NCI-H2227 treated with DMSO at 0.1 percent for 48 hours (cell line): ENCODE measurements at regions not wholly inside any gene's neighbourhood (a gene's known extent, or its start where the extent isn't known, plus 50 kb on each side); places are given as distances from the start of the nearest gene placed in this dataset.
"Not testable (repeated sequence)": the region's sequence is repeated elsewhere in the genome, so short reads cannot be mapped to it uniquely, and the experiment has no call there.

Source experiments
- DNase-seq: peaks from one replicate; lab custom pipeline; 2025; lab: John Stamatoyannopoulos, UW

GRCh38 chr22:23460517-23461031 lies 119.5 kb downstream of the IGLL1 start:
- not testable (repeated sequence) for DNase-seq

- not testable (repeated sequence) for DNase-seq
These were observed 120.2 kb downstream of the IGLL1 start for GRCh38 chr22:23459645-23460516.

DNA sequence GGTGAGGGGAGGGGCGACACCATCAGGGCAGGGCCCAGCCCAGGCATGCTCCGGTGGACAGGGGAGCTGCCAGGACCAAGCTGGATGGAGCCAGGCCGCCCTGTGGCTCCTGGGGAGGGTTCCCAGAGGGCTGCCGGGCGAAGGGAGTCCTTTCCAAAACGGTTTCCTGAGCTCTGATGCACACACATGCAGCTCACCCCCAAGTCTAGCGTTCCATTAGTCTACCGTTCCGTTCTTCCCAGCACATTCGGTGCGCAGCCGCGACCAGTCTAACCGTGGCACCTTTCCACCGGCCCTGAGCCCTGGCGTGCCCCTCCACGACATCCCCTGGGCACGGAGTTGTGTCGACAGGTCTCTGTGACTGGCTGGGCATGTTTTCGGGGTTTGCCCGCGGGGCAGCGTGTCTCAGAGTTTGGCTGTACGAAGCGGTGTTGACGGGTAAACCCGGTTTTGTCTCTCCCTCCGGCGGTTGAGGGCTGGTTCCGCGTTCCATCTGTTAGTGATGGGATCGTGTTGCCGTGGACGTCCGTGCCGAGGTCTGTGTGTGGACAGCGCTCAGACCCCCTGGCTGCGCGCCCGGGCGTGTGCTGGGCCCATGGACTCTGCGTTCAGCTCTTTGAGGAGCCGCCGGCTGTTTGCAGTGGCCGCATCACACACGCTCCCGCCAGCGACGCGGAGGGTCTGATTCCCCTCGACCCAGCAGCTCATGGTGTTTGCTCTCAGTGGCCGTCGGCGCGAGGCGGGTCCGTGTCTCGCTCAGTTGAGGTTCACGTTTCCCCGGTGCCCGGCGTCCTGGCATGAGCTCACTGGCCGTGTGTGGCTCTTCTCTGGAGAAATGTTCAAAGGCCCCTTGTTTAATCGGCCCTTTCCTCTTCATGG lies 121.2 kb downstream of the IGLL1 start:
- DNase-seq, result no peak

GRCh38 chr22:23457380-23457985 lies 122.6 kb downstream of the IGLL1 start:
- peak; percentile 17 for DNase-seq

- DNase-seq, result not testable (repeated sequence)
These were observed 123.3 kb downstream of the IGLL1 start for GRCh38 chr22:23456666-23457379.

- DNase-seq, result not testable (repeated sequence)
These were observed 125.7 kb downstream of the IGLL1 start for GRCh38 chr22:23454345-23454744.

GRCh38 chr22:23453277-23453676 lies 126.8 kb downstream of the IGLL1 start:
- DNase-seq, result no peak

DNA sequence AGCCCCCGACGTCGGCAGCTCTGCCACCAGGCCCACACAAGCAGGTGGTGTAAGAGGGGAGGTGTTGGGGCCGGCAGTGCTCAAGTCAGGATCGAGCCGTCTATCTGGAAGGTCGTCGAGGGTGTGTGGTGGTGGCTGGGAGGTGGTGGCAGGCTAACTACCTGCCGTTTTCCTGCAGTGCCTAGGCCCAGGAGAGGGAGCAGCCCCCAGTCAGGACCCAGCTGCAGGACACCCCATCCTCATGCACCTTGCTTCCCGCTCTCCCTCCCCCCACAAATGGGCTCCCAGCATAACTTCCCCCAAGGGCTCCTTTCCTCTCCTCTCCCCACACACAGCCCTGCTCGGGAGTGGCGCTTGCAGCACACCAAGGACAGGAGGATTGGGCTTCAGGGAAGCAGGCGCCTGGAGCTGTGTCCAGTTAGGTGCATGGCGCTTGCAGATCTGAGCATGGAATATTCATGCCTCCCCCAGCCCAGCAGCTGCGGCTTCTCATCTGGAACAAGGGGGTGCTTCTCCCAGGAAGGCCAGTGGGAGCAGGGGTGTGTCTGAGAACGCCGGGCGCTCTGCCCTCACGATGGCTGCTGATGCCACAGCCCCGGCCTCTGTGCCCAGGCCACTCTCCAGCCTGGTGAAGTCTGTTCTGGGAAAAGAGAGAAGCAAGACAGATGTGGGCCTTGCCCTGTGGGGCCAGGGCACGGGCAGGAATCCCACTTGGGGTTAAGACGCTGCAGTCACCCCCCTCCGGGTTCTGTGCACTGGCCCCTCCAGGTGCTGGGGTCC lies 127.7 kb downstream of the IGLL1 start:
- DNase-seq, result no peak

- DNase-seq, result not testable (repeated sequence)
These were observed 128.4 kb downstream of the IGLL1 start for GRCh38 chr22:23451452-23452230.

GRCh38 chr22:23450821-23451220 lies 129.3 kb downstream of the IGLL1 start:
- not testable (repeated sequence) for DNase-seq

DNA sequence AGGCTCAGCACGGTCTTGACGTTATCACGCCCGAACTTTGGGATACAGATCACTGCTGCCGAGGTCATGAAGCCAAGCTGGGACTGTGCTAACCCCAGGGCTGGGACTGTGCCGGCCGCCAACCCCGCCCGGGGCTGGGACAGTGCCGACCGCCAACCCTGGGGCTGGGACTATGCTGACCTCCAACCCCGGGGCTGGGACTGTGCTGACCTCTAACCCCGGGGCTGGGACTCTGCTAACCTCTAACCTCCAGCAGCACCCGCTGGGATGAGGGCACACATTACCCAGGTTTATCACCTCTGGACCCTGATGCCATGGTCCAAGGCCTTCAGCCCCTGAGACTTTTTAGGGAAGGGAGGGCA lies 129.7 kb downstream of the IGLL1 start:
- DNase-seq, result no peak

DNA sequence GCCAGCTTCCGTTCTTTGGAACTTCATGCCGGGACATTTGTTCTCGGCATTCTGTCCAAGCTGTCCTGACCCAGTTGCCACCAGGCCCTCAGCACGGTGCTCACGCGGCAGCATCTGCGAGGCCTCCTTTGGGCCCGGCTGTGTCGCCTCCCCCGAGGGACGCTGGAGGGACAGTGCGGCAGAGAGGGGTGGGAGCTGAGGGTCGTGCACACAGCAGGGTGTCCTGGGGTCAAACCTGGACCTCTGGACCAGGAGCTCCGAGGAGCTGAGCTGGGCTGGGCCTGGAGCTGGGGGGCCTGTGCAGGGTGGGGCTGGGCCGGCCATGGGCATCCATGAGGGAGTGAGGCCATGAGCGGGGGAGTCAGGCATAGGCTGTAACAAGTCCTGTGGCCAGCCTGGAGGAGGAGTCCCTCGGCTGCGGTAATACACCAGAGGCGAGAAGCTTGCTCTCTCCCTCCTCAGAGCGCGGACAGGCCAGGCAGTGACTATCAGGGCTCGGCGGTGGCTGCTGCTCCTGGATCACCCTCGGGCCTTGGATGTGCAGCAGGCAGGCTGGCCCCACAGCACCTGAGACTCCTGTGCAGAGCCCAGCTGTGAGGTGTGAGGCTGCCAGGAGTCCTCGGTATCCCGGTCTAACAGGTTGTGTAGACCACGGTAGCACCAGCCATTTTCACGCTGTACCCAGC lies 130.2 kb downstream of the IGLL1 start:
- DNase-seq, result not testable (repeated sequence)

- DNase-seq, result not testable (repeated sequence)
These were observed 131.4 kb downstream of the IGLL1 start for GRCh38 chr22:23448499-23449288.

DNA sequence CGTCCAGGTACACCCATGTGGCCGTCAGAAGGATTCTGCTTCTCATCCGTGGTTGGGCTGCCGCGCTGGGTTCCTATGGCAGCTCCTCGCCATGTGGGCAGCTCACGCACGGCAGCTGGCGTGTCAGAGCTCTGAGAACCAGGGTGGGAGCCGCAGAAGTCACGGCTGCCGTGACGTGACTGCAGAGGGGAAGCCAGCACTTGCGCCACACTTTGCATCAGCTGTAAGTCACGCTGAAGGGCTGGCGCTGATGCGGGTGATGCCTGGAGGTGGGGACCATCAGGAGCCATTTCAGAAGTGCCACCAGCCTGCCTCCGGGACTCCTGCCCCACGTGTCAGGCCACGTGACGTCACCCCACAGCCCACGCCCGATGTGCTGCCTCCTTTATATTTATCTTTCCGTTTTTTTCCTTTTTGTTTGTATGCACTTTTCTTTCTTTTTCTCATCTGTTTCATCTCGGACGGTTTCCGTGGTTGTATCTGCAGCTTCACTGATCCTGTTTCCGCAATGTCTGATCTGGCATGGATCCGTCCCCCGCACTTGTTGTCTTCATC lies 133.2 kb downstream of the IGLL1 start:
- no peak for DNase-seq

DNA sequence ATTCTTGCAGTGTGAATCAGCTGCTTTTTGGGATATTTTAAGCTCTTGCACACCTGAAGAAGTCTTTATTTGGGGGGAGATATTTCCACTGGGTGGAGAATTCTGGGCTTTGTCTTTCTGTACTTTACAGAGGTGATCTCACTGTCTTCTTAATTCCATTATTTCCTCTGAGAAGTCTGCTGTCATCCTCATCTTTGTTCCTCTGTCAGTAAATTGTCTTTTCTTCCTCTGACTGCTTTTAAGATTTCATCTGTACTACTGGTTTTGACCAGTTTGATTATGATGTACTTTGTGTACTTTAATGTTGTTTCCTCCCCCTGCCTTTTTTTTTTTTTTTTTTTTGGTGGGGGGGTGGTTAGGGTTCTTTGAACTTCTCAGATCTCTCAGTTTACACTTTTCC lies 133.9 kb downstream of the IGLL1 start:
- not testable (repeated sequence) for DNase-seq

- not testable (repeated sequence) for DNase-seq
These were observed 136.2 kb downstream of the IGLL1 start for GRCh38 chr22:23443905-23444304.

DNA sequence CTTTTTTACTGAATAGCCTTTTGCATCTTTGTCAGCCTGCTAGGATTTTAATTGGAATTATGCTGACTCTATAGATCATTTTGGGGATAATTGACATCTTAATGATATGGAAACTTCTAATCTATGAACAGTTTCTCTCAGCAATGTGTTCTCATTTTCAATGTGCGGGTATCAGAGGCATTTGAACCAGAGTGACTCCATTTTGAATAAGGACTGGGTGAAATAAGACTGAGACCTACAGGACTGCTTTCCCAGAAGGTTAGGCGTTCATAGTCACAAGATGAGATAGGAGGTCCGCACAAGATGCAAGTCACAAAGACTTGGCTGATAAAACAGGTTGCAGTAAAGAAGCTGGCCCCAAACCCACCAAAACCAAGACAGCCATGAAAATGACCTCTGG lies 140.5 kb downstream of the IGLL1 start:
- not testable (repeated sequence) for DNase-seq

- DNase-seq, result no peak
These were observed 141.9 kb downstream of the IGLL1 start for GRCh38 chr22:23438216-23438615.
